Neural cell (in vitro differentiated cells): ENCODE measurements at regions not wholly inside any gene's neighbourhood (a gene's known extent, or its start where the extent isn't known, plus 50 kb on each side); places are given as distances from the start of the nearest gene placed in this dataset.

Experiments used
- H2AFZ ChIP-seq: fragments of 200-600, 300-800 bp; sonication (generic), shearing (Covaris generic); 2 replicates; pipeline ENCODE4 v1.6.0; 2014; ENCODE audit warnings: low read depth, mild to moderate bottlenecking, antibody characterized with exemption, low read length, moderate library complexity
- H3F3A ChIP-seq: fragments of 200-600 bp; shearing (Covaris generic); 2 replicates; pipeline ENCODE4 v1.6.1; 2016; ENCODE audit warnings: mild to moderate bottlenecking, moderate library complexity, mixed read lengths, antibody characterized with exemption, low read length; ENCODE audit not compliant: insufficient read depth, poor library complexity, severe bottlenecking
- H3K27ac ChIP-seq: fragments of 200-600, 300-800 bp; sonication (generic), shearing (Covaris generic); 2 replicates; pipeline ENCODE4 v1.5.1; 2014; ENCODE audit warnings: mild to moderate bottlenecking, low read length, moderate library complexity
- H3K27me3 ChIP-seq: fragments of 300-800, 200-600 bp; sonication (generic), shearing (Covaris generic); 2 replicates; pipeline ENCODE4 v1.6.0; 2014; ENCODE audit warnings: mild to moderate bottlenecking, low read depth, low read length, moderate library complexity; ENCODE audit not compliant: insufficient read depth
- H3K36me3 ChIP-seq: fragments of 300-800, 200-600 bp; sonication (generic), shearing (Covaris generic); 2 replicates; pipeline ENCODE4 v1.5.1; 2014; ENCODE audit warnings: mild to moderate bottlenecking, antibody characterized with exemption, low read length, moderate library complexity; ENCODE audit not compliant: insufficient read depth
- H3K4me2 ChIP-seq: fragments of 300-800, 200-600 bp; sonication (generic), shearing (Covaris generic); 2 replicates; pipeline ENCODE4 v1.6.0; 2014; ENCODE audit warnings: mild to moderate bottlenecking, low read length
- H3K4me3 ChIP-seq: fragments of 300-800, 200-600 bp; sonication (generic), shearing (Covaris generic); 2 replicates; pipeline ENCODE4 v1.5.1; 2014; ENCODE audit warnings: mild to moderate bottlenecking, low read length, moderate library complexity
- H3K79me2 ChIP-seq: fragments of 200-600 bp; shearing (Covaris generic); replicated peaks from 2 replicates; pipeline ENCODE4 v1.6.0; 2014; ENCODE audit warnings: mild to moderate bottlenecking, low read length, moderate library complexity; ENCODE audit not compliant: insufficient read depth
- H3K9ac ChIP-seq: fragments of 300-800, 200-600 bp; sonication (generic), shearing (Covaris generic); 2 replicates; pipeline ENCODE4 v1.6.1; 2016; ENCODE audit warnings: mild to moderate bottlenecking, low read length, mixed read lengths
- H3K9me2 ChIP-seq: fragments of 200-600 bp; shearing (Covaris generic); 2 replicates; pipeline ENCODE4 v1.6.1; 2016; ENCODE audit warnings: mild to moderate bottlenecking, low read length, mixed read lengths; ENCODE audit not compliant: insufficient read depth
- H3K9me3 ChIP-seq: fragments of 200-600, 300-800 bp; sonication (generic), shearing (Covaris generic); 2 replicates; pipeline ENCODE4 v1.6.1; 2016; ENCODE audit warnings: mild to moderate bottlenecking, mixed run types, low read length, moderate library complexity, mixed read lengths
- H4K20me1 ChIP-seq: fragments of 200-600 bp; shearing (Covaris generic); 2 replicates; pipeline ENCODE4 v1.6.1; 2016; ENCODE audit warnings: mild to moderate bottlenecking, mixed run types; ENCODE audit not compliant: insufficient read depth
- CTCF ChIP-seq: fragments of 450-650 bp; IDR thresholded peaks from 2 replicates; pipeline ENCODE4 v1.5.1; 2014; ENCODE audit warnings: antibody characterized with exemption, mild to moderate bottlenecking, moderate library complexity; ENCODE audit not compliant: poor library complexity, severe bottlenecking
- EP300 ChIP-seq: fragments of 450-650 bp; conservative IDR thresholded peaks from 2 replicates; pipeline ENCODE4 v1.6.1; 2014; ENCODE audit warnings: antibody characterized with exemption, mild to moderate bottlenecking, moderate library complexity; ENCODE audit not compliant: poor library complexity, severe bottlenecking
- EZH2 ChIP-seq: fragments of 200-600, 300-800 bp; shearing (Covaris generic), sonication (generic); IDR thresholded peaks from 2 replicates; pipeline ENCODE4 v1.6.1; 2014; ENCODE audit warnings: antibody characterized with exemption, low read length, borderline replicate concordance, mild to moderate bottlenecking; ENCODE audit not compliant: insufficient read depth, poor library complexity, severe bottlenecking
- MXI1 ChIP-seq: fragments of 450-650 bp; conservative IDR thresholded peaks from 2 replicates; pipeline ENCODE4 v1.6.1; 2014; ENCODE audit warnings: antibody characterized with exemption, mild to moderate bottlenecking; ENCODE audit not compliant: poor library complexity, severe bottlenecking
- POLR2AphosphoS5 ChIP-seq: IDR thresholded peaks from 2 replicates; pipeline ENCODE4 v1.6.1; 2012
- RAD21 ChIP-seq: fragments of 450-650 bp; conservative IDR thresholded peaks from 2 replicates; pipeline ENCODE4 v1.6.1; 2014; ENCODE audit warnings: antibody characterized with exemption, mild to moderate bottlenecking, moderate library complexity
- REST ChIP-seq: IDR thresholded peaks from 2 replicates; pipeline ENCODE4 v1.6.1; 2012; ENCODE audit warnings: borderline replicate concordance
- SMC3 ChIP-seq: fragments of 450-650 bp; conservative IDR thresholded peaks from 2 replicates; pipeline ENCODE4 v1.6.1; 2014; ENCODE audit warnings: antibody characterized with exemption, mild to moderate bottlenecking, moderate library complexity; ENCODE audit not compliant: poor library complexity
- TAF1 ChIP-seq: IDR thresholded peaks from 2 replicates; pipeline ENCODE4 v1.6.1; 2012; ENCODE audit warnings: low read depth

DNA sequence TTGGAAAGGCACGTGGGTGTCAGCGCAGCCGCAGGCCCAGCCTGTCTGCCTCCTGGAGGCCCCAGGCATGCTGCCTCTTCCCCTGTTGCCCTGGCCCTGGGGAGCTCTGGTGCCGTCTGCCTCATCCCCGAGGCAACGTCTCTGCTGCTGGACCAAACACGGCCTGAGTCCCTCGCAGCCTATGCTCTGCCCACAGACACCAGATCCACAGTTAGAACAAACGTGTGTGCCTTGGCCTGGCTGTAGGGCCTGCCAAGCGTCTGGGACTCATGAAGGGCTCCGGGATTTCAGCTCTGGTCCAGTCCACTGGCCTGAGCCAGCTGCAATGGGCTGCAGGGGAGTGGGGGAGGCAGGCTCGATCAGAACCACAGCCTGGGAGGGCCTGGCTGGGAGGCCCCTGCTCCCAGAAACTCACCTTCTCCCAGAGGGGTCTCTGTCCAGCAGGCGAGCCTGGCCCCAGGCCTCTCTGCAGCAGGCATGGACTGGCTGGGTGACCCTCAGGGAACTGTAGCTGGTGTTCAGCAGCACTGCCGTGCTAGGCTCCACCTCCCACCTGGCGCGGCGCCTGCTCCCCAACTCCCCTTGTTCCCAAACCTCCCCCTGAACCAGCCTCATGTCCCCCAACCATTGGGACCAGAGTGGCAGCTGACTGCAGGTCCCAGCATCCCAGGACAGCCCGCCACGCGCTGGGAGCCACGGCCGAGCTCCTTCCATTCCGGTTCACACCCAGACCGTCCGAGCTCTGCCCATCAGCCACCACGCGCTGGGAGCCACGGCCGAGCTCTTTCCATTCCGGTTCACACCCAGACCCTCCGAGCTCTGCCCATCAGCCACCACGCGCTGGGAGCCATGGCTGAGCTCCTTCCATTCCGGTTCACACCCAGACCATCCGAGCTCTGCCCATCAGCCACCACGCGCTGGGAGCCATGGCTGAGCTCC, 197.0 kb downstream of the DLL1 start:
- no peaks in the 10 kb centered on the region for H3K9me2 ChIP-seq
- no peak for TF ChIP-seq RAD21
- H3K36me3 ChIP-seq, result no peaks in the 10 kb centered on the region
- no peak overlapping the region for H3K9ac ChIP-seq
- no peaks in the 10 kb centered on the region for H3K9me3 ChIP-seq
- peaks cover 4% of the 10 kb centered on the region for H3F3A ChIP-seq
- H3K4me2 ChIP-seq, result no peak overlapping the region
- no peaks in the 10 kb centered on the region for H3K79me2 ChIP-seq
- H3K4me3 ChIP-seq, result no peak overlapping the region
- H3K27me3 ChIP-seq, result no peaks in the 10 kb centered on the region
- no peak overlapping the region for H2AFZ ChIP-seq
- no peak overlapping the region for H3K27ac ChIP-seq
- H4K20me1 ChIP-seq, result no peaks in the 10 kb centered on the region

GRCh38 chr6:170093276-170093657, 197.6 kb downstream of the DLL1 start:
- no peak overlapping the region for H2AFZ ChIP-seq
- no peak overlapping the region for H3K4me2 ChIP-seq
- no peaks in the 10 kb centered on the region for H3K79me2 ChIP-seq
- H3K4me3 ChIP-seq, result no peak overlapping the region
- H4K20me1 ChIP-seq, result no peaks in the 10 kb centered on the region
- peaks cover 4% of the 10 kb centered on the region for H3F3A ChIP-seq
- no peak overlapping the region for H3K27ac ChIP-seq
- no peaks in the 10 kb centered on the region for H3K9me3 ChIP-seq
- H3K9ac ChIP-seq, result no peak overlapping the region
- no peaks in the 10 kb centered on the region for H3K36me3 ChIP-seq
- H3K27me3 ChIP-seq, result no peaks in the 10 kb centered on the region
- TF ChIP-seq RAD21, result no peak
- no peak for TF ChIP-seq EP300
- no peak for TF ChIP-seq REST
- TF ChIP-seq MXI1, result no peak
- no peak for TF ChIP-seq POLR2AphosphoS5
- TF ChIP-seq SMC3, result no peak
- no peak for TF ChIP-seq EZH2
- TF ChIP-seq TAF1, result no peak
- TF ChIP-seq CTCF, result no peak
- H3K9me2 ChIP-seq, result no peaks in the 10 kb centered on the region
